Activated naive CD4-positive, alpha-beta T cell treated with anti-CD3 and anti-CD28 coated beads, Interleukin-2, amount 10 ng/mL, durations not matched to agents 7 days and 5 days (primary cell): ENCODE measurements at regions not wholly inside any gene's neighbourhood (a gene's known extent, or its start where the extent isn't known, plus 50 kb on each side); places are given as distances from the start of the nearest gene placed in this dataset.
"Not testable (repeated sequence)": the region's sequence is repeated elsewhere in the genome, so short reads cannot be mapped to it uniquely, and the experiment has no call there.

Experiments used
- CTCF ChIA-PET: fragments of 350-600 bp; sonication (Branson Sonifier 250); formaldehyde crosslinking; loops from one replicate; lab custom pipeline; 2021; ENCODE audit warnings: antibody characterized with exemption; lab: Charles Lee
- DNase-seq: peaks from one replicate; pipeline ENCODE4 v3.0.0-alpha.2; 2020
- H3K27ac Mint-ChIP-seq: one replicate; pipeline ENCODE4 v1.8.0; 2021; ENCODE audit warnings: mild to moderate bottlenecking, moderate library complexity, mixed read lengths
- H3K27me3 Mint-ChIP-seq: one replicate; pipeline ENCODE4 v1.8.0; 2021; ENCODE audit warnings: mild to moderate bottlenecking, mixed read lengths
- H3K36me3 Mint-ChIP-seq: one replicate; pipeline ENCODE4 v1.8.0; 2021; ENCODE audit warnings: mixed read lengths
- H3K4me1 Mint-ChIP-seq: one replicate; pipeline ENCODE4 v1.8.0; 2021; ENCODE audit warnings: mixed read lengths
- H3K4me3 Mint-ChIP-seq: one replicate; pipeline ENCODE4 v1.8.0; 2021; ENCODE audit warnings: mild to moderate bottlenecking, moderate library complexity, mixed read lengths
- H3K9me3 Mint-ChIP-seq: one replicate; pipeline ENCODE4 v1.8.0; 2021; ENCODE audit warnings: mixed read lengths

DNA sequence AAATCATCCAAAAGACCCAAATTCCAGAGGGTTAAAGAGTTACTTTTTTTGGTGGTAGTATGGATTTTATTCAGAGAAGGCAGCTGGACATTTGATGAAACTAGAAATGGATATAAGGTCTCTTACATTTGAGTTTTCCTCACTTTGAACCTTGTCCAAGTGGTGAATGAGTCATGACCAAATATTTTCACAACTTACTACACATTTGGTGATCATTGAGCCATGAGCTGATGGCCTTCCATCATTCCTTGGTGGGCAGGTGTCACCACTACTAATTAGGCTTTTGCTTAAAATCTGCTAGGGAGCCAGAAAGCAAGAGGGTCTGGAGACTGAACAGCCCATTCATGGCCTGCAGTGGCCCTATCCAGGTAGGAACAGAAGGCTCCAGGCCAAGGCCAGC, 620.2 kb upstream of the INTU start:
- no peaks in the 10 kb centered on the region for H3K36me3 Mint-ChIP-seq
- no peak for DNase-seq
- no peaks in the 10 kb centered on the region for H3K9me3 Mint-ChIP-seq
- H3K27me3 Mint-ChIP-seq = no peaks in the 10 kb centered on the region
- no peaks in the 10 kb centered on the region for H3K4me1 Mint-ChIP-seq
- H3K27ac Mint-ChIP-seq = no peak overlapping the region
- CTCF ChIA-PET = no interaction called here
- H3K4me3 Mint-ChIP-seq = no peak overlapping the region

DNA sequence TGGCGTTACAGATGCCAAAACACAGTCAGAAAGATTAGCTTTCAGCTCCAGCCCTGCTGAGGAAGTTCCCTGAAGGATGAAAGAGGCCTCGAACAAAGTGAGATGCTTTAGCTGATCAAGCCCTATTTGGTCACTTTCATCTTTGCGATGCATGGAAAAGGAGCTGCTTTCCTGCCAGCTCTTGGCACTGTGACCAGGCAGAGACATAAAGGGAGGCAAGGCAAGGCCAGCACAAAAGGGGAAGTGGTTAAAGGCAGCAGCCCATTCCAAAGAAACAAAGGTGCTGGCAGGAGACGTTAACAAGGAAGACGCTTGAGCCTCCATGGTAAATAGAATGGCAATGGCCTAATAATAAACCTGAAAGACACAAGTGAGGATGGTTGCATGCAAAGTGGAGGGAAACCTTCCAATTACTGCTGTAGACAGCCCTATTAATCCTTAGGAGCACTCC, 617.1 kb upstream of the INTU start:
- Mint-ChIP-seq H3K36me3 (no peaks in the 10 kb centered on the region), H3K27ac (no peak overlapping the region), H3K9me3 (peaks cover 2% of the 10 kb centered on the region), H3K4me1 (no peaks in the 10 kb centered on the region), H3K27me3 (no peaks in the 10 kb centered on the region), H3K4me3 (no peak overlapping the region)
- no peak for DNase-seq
- CTCF ChIA-PET = no interaction called here

DNA sequence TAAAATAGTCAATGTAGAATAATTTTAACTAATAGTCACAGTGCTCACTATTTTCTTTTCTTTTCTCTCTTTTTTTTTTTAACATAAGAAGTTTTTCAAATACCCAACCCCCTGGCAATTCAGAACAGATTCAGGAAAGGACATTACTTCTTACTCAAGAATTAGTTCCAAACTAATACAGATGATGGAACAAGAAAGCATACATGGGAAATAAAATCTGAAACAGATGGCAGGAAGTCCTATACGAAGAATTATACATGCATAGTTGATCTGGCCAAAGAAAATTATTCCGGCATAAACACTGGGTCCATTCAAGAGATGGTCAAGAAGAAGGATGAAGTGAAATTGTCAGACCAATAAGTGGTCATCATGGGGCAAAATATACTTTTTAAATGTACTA, 614.4 kb upstream of the INTU start:
- no peak overlapping the region for H3K4me3 Mint-ChIP-seq
- H3K9me3 Mint-ChIP-seq = peaks cover 2% of the 10 kb centered on the region
- no peaks in the 10 kb centered on the region for H3K27me3 Mint-ChIP-seq
- H3K4me1 Mint-ChIP-seq = no peaks in the 10 kb centered on the region
- no peak for DNase-seq
- CTCF ChIA-PET = no interaction called here
- H3K36me3 Mint-ChIP-seq = no peaks in the 10 kb centered on the region
- no peak overlapping the region for H3K27ac Mint-ChIP-seq

DNA sequence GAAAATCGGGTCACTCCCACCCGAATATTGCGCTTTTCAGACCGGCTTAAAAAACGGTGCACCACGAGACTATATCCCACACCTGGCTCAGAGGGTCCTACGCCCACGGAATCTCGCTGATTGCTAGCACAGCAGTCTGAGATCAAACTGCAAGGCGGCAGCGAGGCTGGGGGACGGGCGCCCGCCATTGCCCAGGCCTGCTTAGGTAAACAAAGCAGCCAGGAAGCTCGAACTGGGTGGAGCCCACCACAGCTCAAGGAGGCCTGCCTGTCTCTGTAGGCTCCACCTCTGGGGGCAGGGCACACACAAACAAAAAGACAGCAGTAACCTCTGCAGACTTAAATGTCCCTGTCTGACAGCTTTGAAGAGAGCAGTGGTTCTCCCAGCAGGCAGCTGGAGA, 611.9 kb upstream of the INTU start:
- H3K9me3 Mint-ChIP-seq, DNase-seq, H3K27ac Mint-ChIP-seq, H3K4me3 Mint-ChIP-seq, H3K4me1 Mint-ChIP-seq, H3K27me3 Mint-ChIP-seq, CTCF ChIA-PET, H3K36me3 Mint-ChIP-seq: not testable (repeated sequence)

DNA sequence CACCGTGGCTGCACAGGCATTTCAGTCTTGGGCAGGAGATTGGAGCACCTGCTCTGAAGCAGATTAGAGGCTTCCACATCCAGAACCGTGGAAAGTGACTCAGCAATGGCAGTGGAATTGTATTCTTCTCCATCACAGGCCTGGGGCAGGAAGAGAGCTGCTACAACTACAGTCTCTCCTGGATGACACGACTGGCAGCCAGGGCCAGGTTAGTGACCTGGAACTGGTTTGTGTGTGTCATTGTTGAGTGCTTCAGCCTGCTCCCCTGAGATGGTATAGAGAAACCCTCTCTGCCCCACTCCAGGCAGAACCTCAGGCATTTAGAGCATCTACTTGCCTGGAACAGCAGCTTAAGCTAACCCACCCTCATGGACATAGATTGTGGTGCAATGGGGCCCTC, 596.5 kb upstream of the INTU start:
- Mint-ChIP-seq H3K9me3 (peaks cover 5% of the 10 kb centered on the region), H3K27ac (no peak overlapping the region), H3K36me3 (no peaks in the 10 kb centered on the region), H3K4me1 (no peaks in the 10 kb centered on the region), H3K27me3 (no peaks in the 10 kb centered on the region), H3K4me3 (no peak overlapping the region)
- CTCF ChIA-PET = no interaction called here
- no peak for DNase-seq

DNA sequence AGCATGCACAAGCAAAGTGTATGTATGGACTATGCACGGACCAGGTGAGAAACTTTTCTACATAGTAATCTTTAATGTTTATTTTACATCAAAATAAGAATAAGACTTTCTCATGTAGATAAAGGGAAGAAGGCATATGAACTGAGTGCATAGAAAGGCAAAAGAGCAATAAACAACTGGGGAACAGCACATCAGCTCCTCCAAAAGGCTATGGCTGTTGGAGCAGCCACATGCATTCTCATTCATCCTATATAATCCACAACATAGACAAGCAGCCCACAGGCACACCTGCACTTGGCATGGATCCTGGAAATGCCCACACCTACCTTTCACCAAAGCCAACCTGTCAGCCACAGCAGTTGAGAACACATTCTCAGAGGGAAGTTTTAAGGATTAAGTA, 586.9 kb upstream of the INTU start:
- Mint-ChIP-seq H3K4me3 (no peak overlapping the region), H3K4me1 (no peaks in the 10 kb centered on the region), H3K27me3 (no peaks in the 10 kb centered on the region), H3K36me3 (no peaks in the 10 kb centered on the region), H3K9me3 (no peaks in the 10 kb centered on the region), H3K27ac (no peak overlapping the region)
- CTCF ChIA-PET = no interaction called here
- no peak for DNase-seq

DNA sequence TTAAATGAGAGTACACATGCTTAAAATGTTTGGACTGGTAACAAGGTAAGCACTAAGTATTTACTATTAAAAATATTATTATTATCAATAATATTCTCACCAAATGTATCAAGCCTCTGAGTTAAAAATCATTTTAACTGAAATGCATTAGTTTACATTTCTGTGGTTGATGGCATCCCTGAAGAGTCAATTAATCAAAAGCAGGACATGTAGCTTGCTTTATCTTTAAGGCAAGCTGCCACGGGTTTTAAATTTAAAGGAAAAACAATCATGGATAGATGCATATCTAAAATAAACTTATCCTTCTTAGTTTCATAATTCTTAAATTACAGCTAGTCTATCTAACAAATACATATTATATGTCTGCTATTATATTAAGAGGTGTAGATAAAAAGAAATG, 584.8 kb upstream of the INTU start:
- H3K9me3 Mint-ChIP-seq = peaks cover 2% of the 10 kb centered on the region
- CTCF ChIA-PET = no interaction called here

DNA sequence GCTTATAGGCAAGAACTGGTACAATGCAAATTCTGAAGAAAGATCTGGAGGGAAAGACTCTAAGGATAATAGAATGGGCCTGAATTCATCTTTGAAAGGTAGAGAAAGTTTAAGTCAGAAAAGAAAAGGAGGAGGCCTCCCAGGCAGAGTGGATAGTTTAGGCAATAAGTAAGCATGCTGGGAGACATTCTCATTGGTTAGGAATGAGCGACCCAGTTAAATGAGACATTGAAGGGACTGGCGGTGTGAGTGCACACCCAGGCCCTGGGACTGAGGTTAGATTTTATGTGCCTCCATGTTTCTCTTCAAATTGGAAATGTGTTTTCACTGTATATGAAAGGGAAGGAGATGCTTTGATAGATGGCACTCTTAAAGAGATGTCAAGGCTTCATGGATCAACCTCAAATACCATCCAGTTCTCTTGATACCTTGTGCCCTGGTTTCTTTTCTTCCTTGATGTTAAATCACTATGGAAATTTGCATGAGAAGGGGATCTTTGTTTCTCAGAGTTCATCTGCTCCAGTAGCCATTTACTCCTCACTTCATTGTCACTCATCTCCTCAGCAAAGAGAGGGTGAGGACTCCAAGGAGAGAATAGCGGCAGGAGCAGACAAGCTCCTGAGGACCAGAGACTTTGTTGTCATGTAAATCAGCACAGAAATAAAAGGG, 584.2 kb upstream of the INTU start:
- CTCF ChIA-PET = no interaction called here
- Mint-ChIP-seq H3K36me3 (no peaks in the 10 kb centered on the region), H3K27me3 (no peaks in the 10 kb centered on the region), H3K4me1 (no peaks in the 10 kb centered on the region), H3K9me3 (peaks cover 2% of the 10 kb centered on the region), H3K4me3 (no peak overlapping the region), H3K27ac (no peak overlapping the region)
- no peak for DNase-seq

More for the DNA sequence above, 584.8 kb upstream of the INTU start:
- H3K4me3 Mint-ChIP-seq = no peak overlapping the region
- DNase-seq = no peak
- no peaks in the 10 kb centered on the region for H3K27me3 Mint-ChIP-seq
- no peaks in the 10 kb centered on the region for H3K4me1 Mint-ChIP-seq
- H3K36me3 Mint-ChIP-seq = no peaks in the 10 kb centered on the region
- no peak overlapping the region for H3K27ac Mint-ChIP-seq

DNA sequence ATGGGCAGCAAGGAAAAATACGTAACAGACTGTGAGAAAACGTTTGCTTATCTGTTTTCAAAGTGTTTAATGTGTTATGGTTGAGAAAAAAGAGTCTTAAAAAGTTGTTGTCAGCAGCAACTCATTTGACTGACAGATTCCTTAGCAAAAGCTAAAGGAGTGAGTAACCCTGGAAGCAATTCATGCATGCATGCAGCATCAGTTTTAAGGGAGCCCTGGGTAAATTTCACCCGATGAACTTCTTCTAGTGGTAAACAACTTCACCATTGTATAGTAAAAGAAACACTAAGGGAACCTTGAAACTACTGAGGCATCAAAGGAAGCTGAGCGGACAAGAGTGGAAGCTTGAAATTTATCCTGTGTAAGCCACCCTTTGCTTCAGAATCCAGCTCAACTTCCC, 583.2 kb upstream of the INTU start:
- CTCF ChIA-PET = interaction anchor here (1.3 kb wide), 1 partner anchor 12 kb away, joined by 3 read pairs; no protein-coding TSS in a partner anchor
- H3K27ac Mint-ChIP-seq = no peak overlapping the region
- H3K9me3 Mint-ChIP-seq = peaks cover 2% of the 10 kb centered on the region
- no peaks in the 10 kb centered on the region for H3K27me3 Mint-ChIP-seq
- H3K4me1 Mint-ChIP-seq = no peaks in the 10 kb centered on the region
- DNase-seq = no peak
- H3K36me3 Mint-ChIP-seq = no peaks in the 10 kb centered on the region
- no peak overlapping the region for H3K4me3 Mint-ChIP-seq

DNA sequence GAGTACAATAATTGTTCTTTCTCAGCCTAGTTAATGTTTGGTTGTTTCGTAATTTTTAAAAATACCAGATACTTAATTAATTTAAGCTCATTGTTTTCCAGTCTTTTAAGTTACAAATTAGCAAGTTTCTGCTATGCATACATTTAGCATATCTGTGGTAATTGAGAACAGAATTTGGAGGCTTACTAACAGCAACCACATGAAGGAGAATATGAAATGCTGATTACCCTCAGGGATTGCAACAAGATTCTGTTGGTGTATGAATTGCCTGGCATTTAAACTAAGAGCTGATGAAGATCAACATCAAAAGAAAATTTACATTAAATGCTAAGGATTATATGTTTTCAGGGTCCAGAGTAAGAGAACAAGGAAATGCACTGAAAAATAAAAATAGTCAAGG, 580.0 kb upstream of the INTU start:
- DNase-seq = no peak
- H3K4me1 Mint-ChIP-seq = no peaks in the 10 kb centered on the region
- peaks cover 5% of the 10 kb centered on the region for H3K9me3 Mint-ChIP-seq
- H3K4me3 Mint-ChIP-seq = no peak overlapping the region
- H3K36me3 Mint-ChIP-seq = no peaks in the 10 kb centered on the region
- H3K27ac Mint-ChIP-seq = no peak overlapping the region
- H3K27me3 Mint-ChIP-seq = no peaks in the 10 kb centered on the region
- CTCF ChIA-PET = no interaction called here

DNA sequence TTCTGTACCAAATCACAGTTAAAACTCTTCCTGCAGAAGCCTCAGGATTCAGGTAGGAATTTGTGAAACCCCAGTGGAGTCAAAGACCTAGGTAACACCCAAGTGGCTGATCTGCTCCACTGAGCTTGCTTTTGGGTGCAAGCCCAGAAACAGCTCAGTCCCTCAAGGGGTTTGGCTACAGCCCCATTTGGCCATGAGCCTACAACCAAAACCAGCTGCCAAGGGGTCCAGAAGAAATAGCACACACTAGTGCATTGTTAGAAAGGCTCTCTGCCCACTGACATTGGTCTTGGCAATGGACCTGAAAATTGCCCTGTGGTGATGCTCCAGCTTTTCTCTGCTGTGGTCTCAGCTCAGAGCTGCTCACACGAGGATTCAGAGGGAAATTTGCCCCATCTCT, 577.4 kb upstream of the INTU start:
- H3K4me1 Mint-ChIP-seq = no peaks in the 10 kb centered on the region
- H3K4me3 Mint-ChIP-seq = no peak overlapping the region
- no peak overlapping the region for H3K27ac Mint-ChIP-seq
- H3K36me3 Mint-ChIP-seq = no peaks in the 10 kb centered on the region
- peaks cover 5% of the 10 kb centered on the region for H3K9me3 Mint-ChIP-seq
- no peaks in the 10 kb centered on the region for H3K27me3 Mint-ChIP-seq
- DNase-seq = no peak
- CTCF ChIA-PET = no interaction called here

DNA sequence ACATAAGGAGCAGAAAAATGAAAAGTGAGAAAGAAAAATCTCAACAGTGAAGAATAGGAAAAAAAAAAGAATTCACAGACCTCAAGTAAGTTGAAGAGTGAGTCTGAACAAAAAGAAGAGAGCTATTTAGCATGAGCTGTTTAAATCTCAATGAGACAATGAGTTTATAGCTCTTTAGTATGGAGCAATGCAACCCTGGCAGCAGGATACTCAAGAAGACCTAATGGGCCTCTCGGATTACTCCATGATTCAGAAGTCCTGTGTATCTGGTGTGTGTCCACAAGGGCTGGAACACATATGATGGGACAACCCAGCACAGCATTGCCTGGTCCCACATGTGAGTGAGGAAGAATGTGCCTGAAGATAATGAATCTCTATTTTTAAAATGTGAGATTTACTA, 563.1 kb upstream of the INTU start:
- CTCF ChIA-PET = no interaction called here
- Mint-ChIP-seq H3K4me1 (no peaks in the 10 kb centered on the region), H3K9me3 (peaks cover 14% of the 10 kb centered on the region), H3K36me3 (no peaks in the 10 kb centered on the region), H3K27me3 (no peaks in the 10 kb centered on the region), H3K27ac (no peak overlapping the region), H3K4me3 (no peak overlapping the region)
- DNase-seq = no peak

DNA sequence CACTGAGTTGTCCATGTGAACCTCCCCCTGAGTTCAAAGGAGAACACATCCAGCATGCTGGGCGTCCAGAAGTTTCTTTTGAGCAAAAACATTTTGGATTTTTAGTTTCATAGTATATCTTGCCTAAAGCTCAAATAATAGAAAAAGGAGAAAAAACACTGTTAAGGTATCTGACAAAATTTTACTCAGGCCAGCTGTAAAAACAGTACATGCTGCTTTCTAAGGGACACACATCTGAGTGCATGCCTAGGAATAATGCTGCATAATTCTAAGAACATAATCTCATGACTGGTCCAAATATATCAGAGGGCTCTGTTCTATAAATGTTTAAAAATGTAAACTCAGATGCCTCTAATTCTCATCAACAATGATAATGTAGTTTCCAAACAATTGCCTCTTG, 561.3 kb upstream of the INTU start:
- DNase-seq = no peak
- Mint-ChIP-seq H3K27ac (no peak overlapping the region), H3K36me3 (no peaks in the 10 kb centered on the region), H3K27me3 (no peaks in the 10 kb centered on the region), H3K4me3 (no peak overlapping the region), H3K4me1 (no peaks in the 10 kb centered on the region), H3K9me3 (peaks cover 12% of the 10 kb centered on the region)
- CTCF ChIA-PET = no interaction called here

DNA sequence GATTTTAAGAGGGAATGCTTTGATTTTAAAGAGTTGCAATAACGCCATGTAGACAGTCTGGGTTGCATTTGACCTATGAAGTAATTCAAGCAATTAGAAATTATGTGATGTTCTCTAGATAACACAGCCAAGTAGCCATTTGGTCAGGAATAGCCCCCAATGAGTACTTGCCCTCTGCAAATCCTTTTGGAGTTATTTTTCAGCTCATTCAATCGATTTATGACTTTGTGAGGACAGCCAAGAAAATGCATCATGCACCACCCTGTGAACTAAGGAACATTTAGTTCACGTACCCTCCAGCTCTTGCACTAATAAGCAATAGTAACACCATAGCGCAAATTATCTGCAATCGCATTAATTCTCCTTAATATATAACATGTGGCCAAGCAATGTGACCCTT, 552.6 kb upstream of the INTU start:
- DNase-seq = no peak
- Mint-ChIP-seq H3K9me3 (no peaks in the 10 kb centered on the region), H3K4me3 (no peak overlapping the region), H3K27ac (no peak overlapping the region), H3K36me3 (no peaks in the 10 kb centered on the region), H3K4me1 (no peaks in the 10 kb centered on the region), H3K27me3 (no peaks in the 10 kb centered on the region)
- CTCF ChIA-PET = no interaction called here

DNA sequence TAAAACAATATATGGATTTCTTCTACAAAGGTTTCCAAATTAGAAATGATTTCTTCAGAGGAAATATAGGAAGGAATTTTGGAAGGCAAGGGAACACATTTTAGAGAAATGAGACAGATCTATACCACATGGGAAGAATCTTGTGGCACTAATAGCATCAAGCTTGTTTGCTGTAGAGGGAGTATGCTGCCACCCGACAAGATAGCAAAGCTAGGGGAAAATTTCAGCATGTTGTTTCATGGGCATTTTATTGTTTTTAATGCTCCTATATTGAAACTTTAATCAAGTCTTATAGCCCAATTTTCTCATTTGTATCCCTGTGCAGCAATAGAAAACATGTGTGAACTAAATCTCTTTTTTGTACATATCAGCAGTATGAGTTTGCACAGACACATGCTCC, 551.7 kb upstream of the INTU start:
- CTCF ChIA-PET = no interaction called here
- Mint-ChIP-seq H3K27me3 (no peaks in the 10 kb centered on the region), H3K9me3 (peaks cover 2% of the 10 kb centered on the region), H3K4me1 (no peaks in the 10 kb centered on the region), H3K4me3 (no peak overlapping the region), H3K36me3 (no peaks in the 10 kb centered on the region), H3K27ac (no peak overlapping the region)
- DNase-seq = no peak

DNA sequence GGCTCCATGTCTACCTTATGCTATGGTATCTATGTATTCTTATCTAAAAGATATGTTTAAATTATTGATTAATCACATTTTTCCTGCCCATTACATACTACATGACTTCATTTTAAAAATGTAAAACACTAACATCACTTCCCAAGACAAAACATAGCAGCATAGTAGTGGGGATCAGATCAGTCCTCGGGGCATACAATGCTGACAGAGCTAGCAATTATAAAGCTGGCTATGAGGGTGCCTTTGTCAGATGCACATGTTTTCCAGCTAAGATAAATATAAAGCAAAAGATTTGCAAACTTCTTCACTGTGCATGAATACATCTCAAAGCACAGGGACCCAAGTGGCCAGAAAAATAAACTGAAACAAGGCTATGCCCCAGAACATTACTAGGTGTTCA, 549.8 kb upstream of the INTU start:
- CTCF ChIA-PET = no interaction called here
- Mint-ChIP-seq H3K4me3 (no peak overlapping the region), H3K27me3 (no peaks in the 10 kb centered on the region), H3K36me3 (no peaks in the 10 kb centered on the region), H3K9me3 (peaks cover 4% of the 10 kb centered on the region), H3K4me1 (no peaks in the 10 kb centered on the region), H3K27ac (no peak overlapping the region)
- no peak for DNase-seq
